ENCODE measurements at regions not wholly inside any gene's neighbourhood (a gene's known extent, or its start where the extent isn't known, plus 50 kb on each side); places are given as distances from the start of the nearest gene placed in this dataset.

DNA sequence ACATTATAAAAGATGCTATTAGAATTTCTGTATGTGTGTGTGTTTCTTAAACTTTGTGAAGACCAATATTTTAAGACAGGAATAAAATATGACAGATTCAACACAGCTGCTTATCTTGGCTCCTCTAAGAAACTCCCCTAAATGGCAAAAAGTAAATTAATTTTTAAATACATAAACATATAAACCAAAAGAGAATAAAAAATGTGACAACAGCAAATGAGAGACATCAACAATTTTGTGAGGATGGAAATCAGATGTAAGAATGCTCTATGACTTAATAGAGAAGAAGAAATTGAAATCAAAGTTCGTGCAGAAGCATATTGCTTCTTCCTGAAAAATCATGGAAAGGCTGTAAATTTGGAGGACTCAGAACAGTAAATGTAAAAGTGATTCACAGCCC is 1083.8 kb downstream of the FLRT2 start:
- TF ChIP-seq POLR2AphosphoS5 (IDR thresholded peaks at IDR 0.05; ENCODE audit: low read depth) (no peak), EZH2 (IDR thresholded peaks at IDR 0.05; ENCODE audit: low read depth, unreplicated experiment) (no peak), REST (IDR thresholded peaks at IDR 0.05; ENCODE audit: unreplicated experiment) (no peak), EZH2phosphoT487 (IDR thresholded peaks at IDR 0.05; ENCODE audit: unreplicated experiment) (no peak), ZNF114 (CRISPR knock-in tag; IDR thresholded peaks at IDR 0.05) (no peak)
- TF ChIP-seq, protein P1, sequence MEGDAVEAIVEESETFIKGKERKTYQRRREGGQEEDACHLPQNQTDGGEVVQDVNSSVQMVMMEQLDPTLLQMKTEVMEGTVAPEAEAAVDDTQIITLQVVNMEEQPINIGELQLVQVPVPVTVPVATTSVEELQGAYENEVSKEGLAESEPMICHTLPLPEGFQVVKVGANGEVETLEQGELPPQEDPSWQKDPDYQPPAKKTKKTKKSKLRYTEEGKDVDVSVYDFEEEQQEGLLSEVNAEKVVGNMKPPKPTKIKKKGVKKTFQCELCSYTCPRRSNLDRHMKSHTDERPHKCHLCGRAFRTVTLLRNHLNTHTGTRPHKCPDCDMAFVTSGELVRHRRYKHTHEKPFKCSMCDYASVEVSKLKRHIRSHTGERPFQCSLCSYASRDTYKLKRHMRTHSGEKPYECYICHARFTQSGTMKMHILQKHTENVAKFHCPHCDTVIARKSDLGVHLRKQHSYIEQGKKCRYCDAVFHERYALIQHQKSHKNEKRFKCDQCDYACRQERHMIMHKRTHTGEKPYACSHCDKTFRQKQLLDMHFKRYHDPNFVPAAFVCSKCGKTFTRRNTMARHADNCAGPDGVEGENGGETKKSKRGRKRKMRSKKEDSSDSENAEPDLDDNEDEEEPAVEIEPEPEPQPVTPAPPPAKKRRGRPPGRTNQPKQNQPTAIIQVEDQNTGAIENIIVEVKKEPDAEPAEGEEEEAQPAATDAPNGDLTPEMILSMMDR (conservative IDR thresholded peaks at IDR 0.05; ENCODE audit: low read depth in 2 of 2), result no peak

Measured in GM23338 (cell line).